GM19025 (cell line): ENCODE measurements at regions not wholly inside any gene's neighbourhood (a gene's known extent, or its start where the extent isn't known, plus 50 kb on each side); places are given as distances from the start of the nearest gene placed in this dataset.

Experiments used
- ATAC-seq: cut with Tn5 transposase; IDR thresholded peaks from one replicate; pipeline ENCODE4 v1.9.1; 2021; ENCODE audit warnings: mild to moderate bottlenecking, low read depth, moderate library complexity; ENCODE audit not compliant: unreplicated experiment

- no peak for ATAC-seq
Observed at GRCh38 chr17:74145756-74146155, 57.7 kb upstream of the RPL38 start.

DNA sequence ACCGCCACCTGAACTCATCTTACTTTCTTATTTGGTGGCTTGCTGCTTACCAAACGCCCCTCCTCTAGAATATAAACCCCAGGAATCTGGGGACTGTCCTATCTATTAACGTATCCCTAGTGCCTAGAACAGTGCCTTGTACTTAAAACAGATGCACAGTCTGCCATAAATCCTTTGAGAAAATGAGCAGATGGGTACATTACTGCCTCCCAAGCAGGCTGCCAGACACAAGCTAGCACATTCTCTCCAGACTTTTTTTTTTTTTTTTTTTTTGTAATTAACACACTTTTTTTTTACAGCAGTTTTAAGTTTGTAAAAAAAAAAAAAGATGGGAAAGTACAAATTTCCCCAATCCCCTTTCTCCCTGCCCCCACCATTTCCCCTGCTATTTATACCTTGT is 57.3 kb upstream of the RPL38 start:
- no peak for ATAC-seq

DNA sequence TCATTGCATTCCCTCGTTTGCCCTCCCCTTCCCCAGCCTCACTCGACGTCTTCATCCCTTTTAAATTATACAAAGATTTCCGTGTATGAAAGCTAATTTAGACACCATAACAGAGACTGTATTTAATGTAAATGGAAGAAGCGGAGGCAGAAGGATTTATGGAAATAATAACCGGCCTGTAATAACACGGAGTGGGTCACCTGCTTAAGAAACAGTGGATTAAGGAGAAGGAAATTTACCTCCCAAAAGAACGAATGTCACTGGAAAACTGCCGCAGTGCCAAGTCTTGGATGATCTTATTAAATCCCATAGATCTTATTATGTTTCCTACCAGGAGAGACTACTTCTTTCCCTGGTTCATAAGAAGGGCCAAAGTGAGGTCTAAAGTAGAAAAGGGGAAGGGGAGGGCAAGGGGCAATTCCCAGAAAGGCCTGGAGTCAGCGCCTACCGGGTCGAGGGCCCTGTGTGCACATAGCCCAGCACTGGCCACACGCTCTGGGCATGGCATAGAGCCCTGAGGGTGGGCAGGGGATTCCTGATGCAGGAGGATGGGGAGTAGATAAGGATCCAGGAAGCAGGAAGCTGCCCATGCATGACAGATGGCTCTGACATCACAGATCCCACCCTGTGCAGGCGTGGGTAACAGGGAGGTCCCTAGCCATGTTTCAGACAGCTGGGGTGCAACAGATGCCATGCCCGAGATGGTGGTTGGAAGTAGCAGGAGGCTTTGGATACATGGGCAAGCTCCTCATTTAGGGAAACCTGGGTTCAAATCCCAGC is 56.2 kb upstream of the RPL38 start:
- no peak for ATAC-seq

GRCh38 chr17:74147966-74148365 is 55.5 kb upstream of the RPL38 start:
- no peak for ATAC-seq

GRCh38 chr17:74148446-74148845 is 55.0 kb upstream of the RPL38 start:
- ATAC-seq, result no peak

- no peak for ATAC-seq
Observed at GRCh38 chr17:74148901-74149596, 54.4 kb upstream of the RPL38 start.

- no peak for ATAC-seq
Observed at GRCh38 chr17:74149597-74150427, 53.7 kb upstream of the RPL38 start.

DNA sequence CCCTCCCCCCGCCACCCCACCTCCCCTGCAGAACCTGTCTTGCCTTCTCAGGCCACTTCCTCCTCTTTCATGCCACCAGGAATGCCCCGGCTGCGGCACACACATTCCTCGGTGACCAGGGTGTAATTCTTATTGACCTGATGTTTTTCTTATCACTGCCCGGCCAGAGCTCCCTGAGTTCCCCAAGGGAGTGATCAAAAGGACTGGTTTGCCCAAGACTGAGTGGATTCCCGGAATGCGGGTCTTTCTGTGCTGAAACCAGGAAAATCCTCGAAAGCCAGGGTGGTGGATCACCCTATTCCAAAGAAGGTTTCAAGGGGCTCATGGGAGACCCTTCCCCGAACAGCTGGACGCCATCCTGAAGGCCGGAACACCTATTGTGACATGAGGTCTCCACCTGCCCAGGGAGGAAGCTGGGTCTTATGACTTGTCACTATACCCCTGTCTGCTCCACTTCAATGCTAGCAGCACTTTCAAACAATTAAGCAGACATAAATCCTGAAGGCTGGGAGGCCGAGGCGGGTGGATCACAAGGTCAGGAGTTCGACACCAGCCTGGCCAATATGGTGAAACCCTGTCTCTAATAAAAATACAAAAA is 53.0 kb upstream of the RPL38 start:
- no peak for ATAC-seq

DNA sequence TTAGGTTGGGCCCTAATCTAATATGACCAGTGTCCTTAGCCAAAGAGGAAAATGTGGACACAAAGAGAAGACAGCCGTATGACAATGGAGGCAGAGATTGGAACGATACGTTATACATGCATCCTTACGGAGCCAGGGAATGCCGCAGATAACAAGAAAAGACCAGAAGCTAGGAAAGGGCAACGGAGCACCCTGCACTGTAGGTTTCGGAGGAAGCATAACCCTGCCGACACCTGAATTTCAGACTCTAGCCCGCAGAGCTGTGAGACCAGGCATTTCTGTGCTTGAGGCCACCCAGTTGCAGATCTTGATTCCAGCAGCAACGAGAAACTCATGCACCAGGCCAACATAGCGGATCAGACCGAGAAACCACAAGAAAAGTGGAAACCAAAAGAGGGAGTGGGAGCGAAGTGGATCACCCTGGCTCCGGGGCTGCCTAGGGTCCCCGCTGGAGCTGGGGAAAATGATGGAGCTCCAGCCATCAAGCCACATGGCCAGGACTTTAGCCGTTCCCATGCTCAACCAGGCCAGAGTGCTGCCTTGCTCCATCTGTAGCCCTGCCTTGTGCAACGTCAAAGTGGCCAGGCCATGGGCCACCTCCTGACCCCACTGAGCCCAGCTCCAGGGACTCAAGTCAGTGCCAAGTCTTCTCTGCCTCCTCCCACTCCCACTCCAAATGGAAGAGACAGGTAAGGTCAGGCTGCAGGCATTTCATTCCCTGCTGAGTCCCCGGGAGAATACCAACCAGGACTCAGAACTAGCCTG is 51.7 kb upstream of the RPL38 start:
- no peak for ATAC-seq

GRCh38 chr17:74152591-74153455 is 50.7 kb upstream of the RPL38 start:
- no peak for ATAC-seq

GRCh38 chr17:74153456-74153810 is 50.0 kb upstream of the RPL38 start:
- no peak for ATAC-seq
